ENCODE measurements at regions not wholly inside any gene's neighbourhood (a gene's known extent, or its start where the extent isn't known, plus 50 kb on each side); places are given as distances from the start of the nearest gene placed in this dataset.

DNA sequence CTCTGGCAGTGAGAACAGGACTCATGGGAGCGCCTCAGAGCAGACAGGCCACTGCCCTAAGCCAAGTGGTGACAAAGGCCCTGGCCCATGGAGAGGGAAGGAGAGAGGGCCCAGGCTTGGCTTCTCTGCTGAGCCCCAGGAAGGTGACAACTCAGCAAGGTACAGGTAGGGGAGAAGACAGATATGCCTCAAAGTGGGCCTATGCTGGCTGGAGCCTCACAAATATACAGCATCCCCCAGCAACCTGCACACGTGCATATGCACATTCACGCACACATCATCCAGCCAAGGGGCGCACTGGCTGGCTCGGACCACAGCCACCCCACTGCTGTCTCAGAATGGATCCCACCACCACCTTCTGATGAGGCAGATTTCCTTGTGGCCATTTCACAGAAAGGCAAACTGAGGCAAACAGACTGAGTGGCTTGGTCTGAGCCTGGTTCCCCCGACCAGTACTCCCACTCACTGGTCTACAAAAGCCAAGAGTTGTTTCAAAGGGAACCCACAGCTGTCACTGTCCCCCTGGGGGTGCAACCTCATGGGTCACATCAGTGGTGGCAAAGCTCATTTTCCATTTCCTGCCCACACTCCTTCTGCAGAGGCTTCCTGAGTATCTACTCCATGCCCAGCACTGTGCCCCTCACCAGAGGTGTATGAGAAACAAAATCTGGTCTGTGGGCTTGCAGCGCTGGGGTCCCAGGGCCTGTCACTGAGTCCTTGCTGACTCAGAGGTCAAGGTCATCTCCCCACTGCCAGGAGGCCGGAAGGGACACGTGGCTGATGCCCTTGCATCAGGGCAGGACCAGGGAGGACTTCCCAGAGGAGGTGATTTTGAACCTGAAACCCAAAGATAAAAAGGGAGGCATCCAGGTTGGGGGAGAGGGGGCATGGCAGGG, 67.3 kb upstream of the PRR5 start:
- DNase-seq (ENCODE audit: low read depth) = no peak
- TF ChIP-seq CTCF (conservative IDR thresholded peaks at IDR 0.05; ENCODE audit: low read depth, low read length) = no peak
- no peak overlapping the region for H3K4me3 ChIP-seq (ENCODE audit: low read depth, low read length)

GRCh38 chr22:44633647-44634046, 68.4 kb upstream of the PRR5 start:
- H3K4me3 ChIP-seq (ENCODE audit: low read depth, low read length) = no peak overlapping the region
- no peak for DNase-seq (ENCODE audit: low read depth)
- TF ChIP-seq CTCF (conservative IDR thresholded peaks at IDR 0.05; ENCODE audit: low read depth, low read length) = no peak

DNA sequence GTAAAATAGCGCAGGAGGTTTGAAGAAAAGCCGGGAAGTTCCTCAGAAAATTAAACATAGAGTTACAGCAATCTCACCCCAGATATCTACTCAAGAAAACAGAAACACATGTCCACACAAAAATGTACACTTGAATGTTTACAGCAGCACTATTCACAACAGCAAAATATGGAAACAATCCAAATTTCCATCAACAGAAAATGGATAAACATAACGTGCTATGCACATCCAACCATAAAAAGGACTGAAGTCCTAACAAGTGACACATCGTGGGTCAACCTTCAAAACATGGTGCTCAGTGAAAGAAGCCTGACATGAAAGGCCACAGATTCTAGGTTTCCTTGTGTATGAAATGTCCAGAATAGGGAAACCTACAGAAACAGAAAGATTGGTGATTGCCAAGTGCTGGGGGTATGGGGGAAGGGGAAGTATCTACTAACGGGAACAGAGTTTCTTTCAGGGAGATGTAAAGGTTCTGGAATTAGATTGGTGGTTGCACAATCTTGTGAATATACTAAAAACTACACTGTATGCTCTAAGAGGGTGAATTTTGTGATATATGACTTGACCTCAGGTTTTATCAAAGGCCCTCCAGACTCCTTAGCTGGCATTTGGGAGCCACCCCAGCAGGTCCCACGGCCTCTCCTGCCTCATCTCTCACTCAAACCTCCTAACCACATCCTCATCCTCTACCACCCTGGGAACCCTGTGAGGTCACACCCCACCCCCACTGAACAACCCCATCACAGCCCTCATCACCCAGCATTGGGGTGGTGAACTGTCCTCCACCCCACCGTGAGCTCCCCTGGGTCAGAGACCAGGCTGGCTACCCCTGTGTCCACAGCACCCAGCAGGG, 69.2 kb upstream of the PRR5 start:
- H3K4me3 ChIP-seq (ENCODE audit: low read depth, low read length) = no peak overlapping the region

DNA sequence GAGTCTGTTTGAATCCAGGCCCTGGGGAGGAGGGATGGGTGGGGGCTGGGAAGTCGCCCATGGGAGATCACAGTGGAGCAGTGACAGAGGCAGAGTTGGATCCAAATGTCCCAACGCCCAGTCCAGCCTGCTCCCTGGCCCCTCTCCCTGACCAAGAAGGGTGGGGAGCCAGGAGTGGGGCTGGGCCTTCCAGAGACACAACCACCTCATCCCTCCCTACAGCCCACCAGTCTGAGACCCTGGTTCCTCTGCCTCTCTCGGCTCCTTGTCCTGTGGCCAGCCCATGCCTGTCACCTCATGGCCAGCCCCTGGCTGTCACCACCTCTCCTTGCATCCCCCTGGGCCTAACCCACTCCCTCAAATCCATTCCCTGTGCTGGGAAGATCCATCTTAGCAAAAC, 71.2 kb upstream of the PRR5 start:
- DNase-seq (ENCODE audit: low read depth) = no peak
- no peak overlapping the region for H3K4me3 ChIP-seq (ENCODE audit: low read depth, low read length)

More for the DNA sequence above, 69.2 kb upstream of the PRR5 start:
- no peak for TF ChIP-seq CTCF (conservative IDR thresholded peaks at IDR 0.05; ENCODE audit: low read depth, low read length)
- no peak for DNase-seq (ENCODE audit: low read depth)

DNA sequence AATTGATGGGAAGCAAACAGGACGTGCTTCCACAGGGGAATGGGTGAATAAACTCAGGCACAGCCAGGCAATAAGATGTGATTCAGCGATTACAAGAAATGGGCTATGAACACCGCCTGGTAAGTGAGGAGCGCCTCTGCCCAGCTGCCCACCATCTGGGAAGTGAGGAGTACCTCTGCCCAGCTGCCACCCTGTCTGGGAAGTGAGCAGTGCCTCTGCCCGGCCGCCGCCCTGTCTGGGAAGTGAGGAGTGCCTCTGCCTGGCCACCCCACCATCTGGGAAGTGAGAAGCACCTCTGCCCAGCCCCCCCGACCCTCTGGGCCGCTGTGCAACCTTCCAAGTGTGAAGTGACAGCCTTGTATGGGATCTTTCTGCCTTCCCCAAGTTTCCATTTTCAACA, 73.2 kb upstream of the PRR5 start:
- no peak overlapping the region for H3K4me3 ChIP-seq (ENCODE audit: low read depth, low read length)
- no peak for DNase-seq (ENCODE audit: low read depth)
- TF ChIP-seq CTCF (conservative IDR thresholded peaks at IDR 0.05; ENCODE audit: low read depth, low read length) = no peak

More for the DNA sequence above, 71.2 kb upstream of the PRR5 start:
- TF ChIP-seq CTCF (conservative IDR thresholded peaks at IDR 0.05; ENCODE audit: low read depth, low read length) = no peak

- no peak for TF ChIP-seq CTCF (conservative IDR thresholded peaks at IDR 0.05; ENCODE audit: low read depth, low read length)
- DNase-seq (ENCODE audit: low read depth) = no peak
- H3K4me3 ChIP-seq (ENCODE audit: low read depth, low read length) = no peak overlapping the region
Measured at GRCh38 chr22:44628273-44628672, 73.7 kb upstream of the PRR5 start.
